A673 (cell line): ENCODE measurements at regions not wholly inside any gene's neighbourhood (a gene's known extent, or its start where the extent isn't known, plus 50 kb on each side); places are given as distances from the start of the nearest gene placed in this dataset.

Experiments used
- BruUV-seq: library from RNA; stranded (reverse); fragments of 400-500 nt; replicated peaks from 2 replicates; lab custom pipeline; 2021; lab: Mats Ljungman, UMichigan
- CTCF ChIA-PET: fragments of 300-600 bp; sonication (Branson Sonifier 250); formaldehyde crosslinking; loops from one replicate; lab custom pipeline; 2022; ENCODE audit warnings: antibody characterized with exemption; lab: Charles Lee
- POLR2A ChIA-PET: fragments of 300-600 bp; sonication (Branson Sonifier 250); formaldehyde crosslinking; loops from one replicate; lab custom pipeline; 2022; ENCODE audit warnings: antibody characterized with exemption; ENCODE audit not compliant: low non-redundant PET; lab: Charles Lee
- DNase-seq: peaks from one replicate; pipeline ENCODE4 v3.0.0-alpha.2; 2015; ENCODE audit warnings: low spot score
- H3K27ac ChIP-seq: fragments of 200-600 bp; sonication (generic); 2 replicates; pipeline ENCODE4 v1.5.1; 2016; ENCODE audit warnings: mixed run types, low read depth, mild to moderate bottlenecking, mixed read lengths, antibody characterized with exemption, low read length; ENCODE audit not compliant: poor library complexity, severe bottlenecking
- H3K27me3 ChIP-seq: fragments of 200-600 bp; sonication (generic); replicated peaks from 2 replicates; pipeline ENCODE4 v1.6.1; 2017; ENCODE audit warnings: mixed run types, low read depth, mild to moderate bottlenecking, mixed read lengths, antibody characterized with exemption, low read length; ENCODE audit not compliant: insufficient read depth, poor library complexity
- H3K36me3 ChIP-seq: fragments of 200-600 bp; sonication (generic); 2 replicates; pipeline ENCODE4 v1.6.1; 2016; ENCODE audit warnings: mixed run types, mild to moderate bottlenecking, mixed read lengths, antibody characterized with exemption, low read length; ENCODE audit not compliant: insufficient read depth, poor library complexity, severe bottlenecking
- H3K4me1 ChIP-seq: fragments of 200-600 bp; sonication (generic); 2 replicates; pipeline ENCODE4 v1.6.1; 2017; ENCODE audit warnings: mixed run types, mild to moderate bottlenecking, mixed read lengths, antibody characterized with exemption, low read length; ENCODE audit not compliant: insufficient read depth, poor library complexity, severe bottlenecking
- H3K4me3 ChIP-seq: fragments of 200-600 bp; sonication (generic); 2 replicates; pipeline ENCODE4 v1.5.1; 2016; ENCODE audit warnings: low read depth, mixed run types, mild to moderate bottlenecking, mixed read lengths, low read length; ENCODE audit not compliant: poor library complexity, severe bottlenecking
- H3K9me3 ChIP-seq: fragments of 200-600 bp; sonication (generic); 2 replicates; pipeline ENCODE4 v1.6.1; 2016; ENCODE audit warnings: mixed run types, low read depth, mild to moderate bottlenecking, mixed read lengths, antibody characterized with exemption, low read length; ENCODE audit not compliant: poor library complexity, severe bottlenecking
- CTCF ChIP-seq: fragments of 300-800, 200-600 bp; sonication (generic); conservative IDR thresholded peaks from 2 replicates; pipeline ENCODE4 v1.5.1; 2017; ENCODE audit warnings: low read depth, mild to moderate bottlenecking, antibody characterized with exemption, low read length, moderate library complexity, mixed read lengths
- EZH2 ChIP-seq: fragments of 200-600 bp; sonication (generic); IDR thresholded peaks from 2 replicates; pipeline ENCODE4 v1.6.1; 2017; ENCODE audit warnings: borderline replicate concordance, low read depth, mild to moderate bottlenecking, mixed read lengths, antibody characterized with exemption, low read length; ENCODE audit not compliant: poor library complexity, severe bottlenecking
- intact Hi-C: fragments of 100-400 bp; cut with micrococcal nuclease; formaldehyde crosslinking; loops from one replicate; pipeline ENCODE4 v1.10.0; 2022; ENCODE audit not compliant: unreplicated experiment

- Histone ChIP-seq H3K9me3 (peaks cover 3% of the 10 kb centered on the region), H3K4me1 (no peaks in the 10 kb centered on the region), H3K27me3 (peaks cover 5% of the 10 kb centered on the region), H3K36me3 (no peaks in the 10 kb centered on the region), H3K27ac (no peak overlapping the region), H3K4me3 (no peak overlapping the region)
- DNase-seq = no peak
- ChIA-PET CTCF (no interaction called here), POLR2A (no interaction called here)
- BruUV-seq = no TSS peak
- intact Hi-C loops = no loop called here
- TF ChIP-seq EZH2 = no peak
- TF ChIP-seq CTCF = no peak
Measured at GRCh38 chr3:139838269-139838957, 96.6 kb upstream of the CLSTN2 start.

GRCh38 chr3:139836698-139837464, 98.1 kb upstream of the CLSTN2 start:
- BruUV-seq = no TSS peak

More at GRCh38 chr3:139836698-139837464, 98.1 kb upstream of the CLSTN2 start:
- ChIA-PET CTCF (no interaction called here), POLR2A (no interaction called here)
- peaks cover 8% of the 10 kb centered on the region for H3K27me3 ChIP-seq
- no peak for TF ChIP-seq CTCF
- TF ChIP-seq EZH2 = no peak
- intact Hi-C loops = no loop called here
- H3K27ac ChIP-seq = no peak overlapping the region
- no peaks in the 10 kb centered on the region for H3K36me3 ChIP-seq
- H3K4me1 ChIP-seq = no peaks in the 10 kb centered on the region
- no peak for DNase-seq
- no peak overlapping the region for H3K4me3 ChIP-seq
- no peaks in the 10 kb centered on the region for H3K9me3 ChIP-seq
